Ureter (tissue), 1 donor: ENCODE measurements at regions not wholly inside any gene's neighbourhood (a gene's known extent, or its start where the extent isn't known, plus 50 kb on each side); places are given as distances from the start of the nearest gene placed in this dataset.
"Not testable (repeated sequence)": the region's sequence is repeated elsewhere in the genome, so short reads cannot be mapped to it uniquely, and the experiment has no call there.

Source experiments
- DNase-seq: peaks from one replicate; pipeline ENCODE4 v3.0.0-alpha.2; 2020; ENCODE audit warnings: low spot score
- donor health status: DM: yes; HTN: yes; CAD: no.

GRCh38 chr10:23643111-23643780 lies 204.4 kb downstream of the OTUD1 start:
- no peak for DNase-seq

- DNase-seq = no peak
These were observed 209.7 kb downstream of the OTUD1 start for GRCh38 chr10:23648618-23649017.

- DNase-seq = no peak
These were observed 217.9 kb downstream of the OTUD1 start for GRCh38 chr10:23656735-23657134.

- DNase-seq = no peak
These were observed 218.8 kb downstream of the OTUD1 start for GRCh38 chr10:23657677-23658076.

GRCh38 chr10:23671866-23672265 lies 233.0 kb downstream of the OTUD1 start:
- not testable (repeated sequence) for DNase-seq

- no peak for DNase-seq
These were observed 236.7 kb downstream of the OTUD1 start for GRCh38 chr10:23675585-23675984.

- DNase-seq = no peak
These were observed 237.4 kb downstream of the OTUD1 start for GRCh38 chr10:23676296-23676695.

GRCh38 chr10:23686722-23687121 lies 247.8 kb downstream of the OTUD1 start:
- DNase-seq = no peak

GRCh38 chr10:23692736-23693135 lies 253.9 kb downstream of the OTUD1 start:
- no peak for DNase-seq

- DNase-seq = no peak
These were observed 254.6 kb downstream of the OTUD1 start for GRCh38 chr10:23693501-23693901.

GRCh38 chr10:23693925-23694324 lies 255.1 kb downstream of the OTUD1 start:
- no peak for DNase-seq

GRCh38 chr10:23694446-23694920 lies 255.6 kb downstream of the OTUD1 start:
- no peak for DNase-seq

GRCh38 chr10:23694921-23695824 lies 256.3 kb downstream of the OTUD1 start:
- DNase-seq = no peak

GRCh38 chr10:23695825-23696420 lies 257.0 kb downstream of the OTUD1 start:
- no peak for DNase-seq

GRCh38 chr10:23696476-23696875 lies 257.6 kb downstream of the OTUD1 start:
- no peak for DNase-seq

GRCh38 chr10:23702977-23703414 lies 264.1 kb downstream of the OTUD1 start:
- DNase-seq = peak; percentile 52

- DNase-seq = no peak
These were observed 276.5 kb downstream of the OTUD1 start for GRCh38 chr10:23715363-23715762.

- DNase-seq = no peak
These were observed 279.0 kb downstream of the OTUD1 start for GRCh38 chr10:23717913-23718312.

- DNase-seq = no peak
These were observed 280.1 kb downstream of the OTUD1 start for GRCh38 chr10:23718946-23719345.

- DNase-seq = no peak
These were observed 284.9 kb downstream of the OTUD1 start for GRCh38 chr10:23723796-23724195.

- no peak for DNase-seq
These were observed 286.7 kb downstream of the OTUD1 start for GRCh38 chr10:23725548-23725947.

GRCh38 chr10:23742368-23742767 lies 303.5 kb downstream of the OTUD1 start:
- no peak for DNase-seq
